PC-3 (cell line): ENCODE measurements at regions not wholly inside any gene's neighbourhood (a gene's known extent, or its start where the extent isn't known, plus 50 kb on each side); places are given as distances from the start of the nearest gene placed in this dataset.

ENCODE experiments used
- EZH2phosphoT487 ChIP-seq: fragments of 300-600 bp; sonication (generic); IDR thresholded peaks from 2 replicates; pipeline ENCODE4 v1.6.1; 2018; ENCODE audit warnings: mild to moderate bottlenecking, antibody characterized with exemption, low read length, borderline replicate concordance
- TF ChIP-seq, protein P1 (sequence below): fragments of 300-600 bp; sonication (generic); conservative IDR thresholded peaks from 2 replicates; pipeline ENCODE4 v1.5.1; 2017; ENCODE audit warnings: antibody characterized with exemption, low read depth, mild to moderate bottlenecking, low read length

DNA sequence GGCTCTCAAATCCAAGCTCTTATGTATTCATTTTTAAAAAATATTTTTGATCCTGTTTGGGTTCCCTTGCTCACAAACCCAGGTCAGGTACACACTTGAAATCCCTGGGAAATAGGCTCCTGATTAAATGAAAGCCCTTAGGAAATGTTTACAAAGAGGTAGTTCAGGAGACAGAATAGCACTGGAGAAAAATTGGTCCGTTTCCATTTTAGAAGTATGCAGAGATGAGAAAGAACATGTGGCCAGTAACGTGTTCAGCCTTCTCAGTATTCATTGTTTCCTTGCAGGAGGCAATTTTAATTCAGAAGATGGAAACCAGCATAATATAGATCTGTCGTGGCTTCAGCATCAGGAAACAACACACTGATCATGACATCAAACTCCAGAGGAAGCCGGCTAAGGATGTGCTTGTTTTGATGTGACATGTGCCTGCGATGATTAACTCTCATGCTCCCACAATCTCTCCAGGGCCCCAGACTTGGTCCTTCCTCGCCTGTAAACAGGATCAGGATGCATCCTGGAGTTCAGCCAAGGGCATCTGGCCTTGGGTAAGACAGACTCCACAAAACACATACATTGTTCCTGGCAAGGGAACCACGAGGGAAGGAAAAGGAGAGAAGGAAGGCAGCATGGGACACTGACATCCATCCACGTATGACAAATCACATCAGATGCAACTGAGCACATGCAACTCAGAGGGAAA, 350.5 kb upstream of the THBS1 start:
- TF ChIP-seq, protein P1, sequence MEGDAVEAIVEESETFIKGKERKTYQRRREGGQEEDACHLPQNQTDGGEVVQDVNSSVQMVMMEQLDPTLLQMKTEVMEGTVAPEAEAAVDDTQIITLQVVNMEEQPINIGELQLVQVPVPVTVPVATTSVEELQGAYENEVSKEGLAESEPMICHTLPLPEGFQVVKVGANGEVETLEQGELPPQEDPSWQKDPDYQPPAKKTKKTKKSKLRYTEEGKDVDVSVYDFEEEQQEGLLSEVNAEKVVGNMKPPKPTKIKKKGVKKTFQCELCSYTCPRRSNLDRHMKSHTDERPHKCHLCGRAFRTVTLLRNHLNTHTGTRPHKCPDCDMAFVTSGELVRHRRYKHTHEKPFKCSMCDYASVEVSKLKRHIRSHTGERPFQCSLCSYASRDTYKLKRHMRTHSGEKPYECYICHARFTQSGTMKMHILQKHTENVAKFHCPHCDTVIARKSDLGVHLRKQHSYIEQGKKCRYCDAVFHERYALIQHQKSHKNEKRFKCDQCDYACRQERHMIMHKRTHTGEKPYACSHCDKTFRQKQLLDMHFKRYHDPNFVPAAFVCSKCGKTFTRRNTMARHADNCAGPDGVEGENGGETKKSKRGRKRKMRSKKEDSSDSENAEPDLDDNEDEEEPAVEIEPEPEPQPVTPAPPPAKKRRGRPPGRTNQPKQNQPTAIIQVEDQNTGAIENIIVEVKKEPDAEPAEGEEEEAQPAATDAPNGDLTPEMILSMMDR = no peak
- TF ChIP-seq EZH2phosphoT487 = no peak
